Glutamatergic neuron (in vitro differentiated cells): ENCODE measurements at regions not wholly inside any gene's neighbourhood (a gene's known extent, or its start where the extent isn't known, plus 50 kb on each side); places are given as distances from the start of the nearest gene placed in this dataset.

ENCODE experiments used
- DNase-seq: peaks from one replicate; pipeline ENCODE4 v3.0.0; 2022
- H3K27ac Mint-ChIP-seq: one replicate; pipeline ENCODE4 v1.8.0; 2020; ENCODE audit warnings: mild to moderate bottlenecking, mixed read lengths, inconsistent platforms; ENCODE audit not compliant: unreplicated experiment
- H3K27me3 Mint-ChIP-seq: one replicate; pipeline ENCODE4 v1.8.0; 2020; ENCODE audit warnings: mild to moderate bottlenecking, moderate library complexity, mixed read lengths, inconsistent platforms; ENCODE audit not compliant: unreplicated experiment
- H3K36me3 Mint-ChIP-seq: one replicate; pipeline ENCODE4 v1.8.0; 2020; ENCODE audit warnings: mild to moderate bottlenecking, mixed read lengths, inconsistent platforms; ENCODE audit not compliant: unreplicated experiment
- H3K4me1 Mint-ChIP-seq: one replicate; pipeline ENCODE4 v1.8.0; 2020; ENCODE audit warnings: mild to moderate bottlenecking, low read depth, mixed read lengths, inconsistent platforms; ENCODE audit not compliant: unreplicated experiment
- H3K4me3 Mint-ChIP-seq: one replicate; pipeline ENCODE4 v1.8.0; 2020; ENCODE audit warnings: mild to moderate bottlenecking, mixed read lengths, inconsistent platforms; ENCODE audit not compliant: unreplicated experiment
- H3K9me3 Mint-ChIP-seq: one replicate; pipeline ENCODE4 v1.8.0; 2020; ENCODE audit warnings: mild to moderate bottlenecking, moderate library complexity, mixed read lengths, inconsistent platforms; ENCODE audit not compliant: unreplicated experiment
- TF ChIP-seq, protein P1 (sequence below): fragments of 200-600 bp; sonication (generic); IDR thresholded peaks from one replicate; pipeline ENCODE4 v1.5.0; 2021; ENCODE audit not compliant: partially characterized antibody, unreplicated experiment

- Mint-ChIP-seq H3K9me3 (no peaks in the 10 kb centered on the region), H3K27me3 (no peaks in the 10 kb centered on the region), H3K4me1 (no peaks in the 10 kb centered on the region), H3K27ac (no peak overlapping the region), H3K4me3 (no peak overlapping the region), H3K36me3 (no peaks in the 10 kb centered on the region)
- TF ChIP-seq, protein P1, sequence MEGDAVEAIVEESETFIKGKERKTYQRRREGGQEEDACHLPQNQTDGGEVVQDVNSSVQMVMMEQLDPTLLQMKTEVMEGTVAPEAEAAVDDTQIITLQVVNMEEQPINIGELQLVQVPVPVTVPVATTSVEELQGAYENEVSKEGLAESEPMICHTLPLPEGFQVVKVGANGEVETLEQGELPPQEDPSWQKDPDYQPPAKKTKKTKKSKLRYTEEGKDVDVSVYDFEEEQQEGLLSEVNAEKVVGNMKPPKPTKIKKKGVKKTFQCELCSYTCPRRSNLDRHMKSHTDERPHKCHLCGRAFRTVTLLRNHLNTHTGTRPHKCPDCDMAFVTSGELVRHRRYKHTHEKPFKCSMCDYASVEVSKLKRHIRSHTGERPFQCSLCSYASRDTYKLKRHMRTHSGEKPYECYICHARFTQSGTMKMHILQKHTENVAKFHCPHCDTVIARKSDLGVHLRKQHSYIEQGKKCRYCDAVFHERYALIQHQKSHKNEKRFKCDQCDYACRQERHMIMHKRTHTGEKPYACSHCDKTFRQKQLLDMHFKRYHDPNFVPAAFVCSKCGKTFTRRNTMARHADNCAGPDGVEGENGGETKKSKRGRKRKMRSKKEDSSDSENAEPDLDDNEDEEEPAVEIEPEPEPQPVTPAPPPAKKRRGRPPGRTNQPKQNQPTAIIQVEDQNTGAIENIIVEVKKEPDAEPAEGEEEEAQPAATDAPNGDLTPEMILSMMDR = no peak
- no peak for DNase-seq
Measured at GRCh38 chr4:178665916-178666315, 1223.7 kb upstream of the AGA start.

- Mint-ChIP-seq H3K27me3 (peaks cover 2% of the 10 kb centered on the region), H3K4me3 (no peak overlapping the region), H3K27ac (no peak overlapping the region), H3K9me3 (no peaks in the 10 kb centered on the region), H3K36me3 (no peaks in the 10 kb centered on the region), H3K4me1 (no peaks in the 10 kb centered on the region)
- no peak for DNase-seq
- TF ChIP-seq, protein P1 = no peak
Measured at GRCh38 chr4:178671766-178672165, 1229.5 kb upstream of the AGA start.

GRCh38 chr4:178672512-178672911 lies 1230.3 kb upstream of the AGA start:
- H3K9me3 Mint-ChIP-seq = no peaks in the 10 kb centered on the region
- peaks cover 2% of the 10 kb centered on the region for H3K27me3 Mint-ChIP-seq
- TF ChIP-seq, protein P1 = no peak
- H3K4me1 Mint-ChIP-seq = no peaks in the 10 kb centered on the region
- no peaks in the 10 kb centered on the region for H3K36me3 Mint-ChIP-seq
- no peak for DNase-seq
- no peak overlapping the region for H3K27ac Mint-ChIP-seq
- no peak overlapping the region for H3K4me3 Mint-ChIP-seq

- H3K27ac Mint-ChIP-seq = no peak overlapping the region
Measured at GRCh38 chr4:178681871-178682270, 1239.6 kb upstream of the AGA start.

GRCh38 chr4:178689926-178690325 lies 1247.7 kb upstream of the AGA start:
- Mint-ChIP-seq H3K4me3 (no peak overlapping the region), H3K27me3 (no peaks in the 10 kb centered on the region), H3K36me3 (no peaks in the 10 kb centered on the region), H3K4me1 (no peaks in the 10 kb centered on the region), H3K27ac (no peak overlapping the region), H3K9me3 (no peaks in the 10 kb centered on the region)
- DNase-seq = no peak
- TF ChIP-seq, protein P1 = no peak

More at GRCh38 chr4:178681871-178682270, 1239.6 kb upstream of the AGA start:
- H3K36me3 Mint-ChIP-seq = no peaks in the 10 kb centered on the region
- H3K9me3 Mint-ChIP-seq = no peaks in the 10 kb centered on the region
- TF ChIP-seq, protein P1 = no peak
- no peaks in the 10 kb centered on the region for H3K4me1 Mint-ChIP-seq
- no peak overlapping the region for H3K4me3 Mint-ChIP-seq
- no peak for DNase-seq
- H3K27me3 Mint-ChIP-seq = no peaks in the 10 kb centered on the region
